ENCODE measurements at regions not wholly inside any gene's neighbourhood (a gene's known extent, or its start where the extent isn't known, plus 50 kb on each side); places are given as distances from the start of the nearest gene placed in this dataset.

- no peak overlapping the region for H3K27ac ChIP-seq (replicated peaks)
- no peak for DNase-seq (ENCODE audit: low read depth in 1 of 2, low spot score in 1 of 2)
- H3K27me3 ChIP-seq (ENCODE audit: insufficient read depth, poor library complexity, severe bottlenecking): no peaks in the 10 kb centered on the region
- no peak for TF ChIP-seq REST (IDR thresholded peaks at IDR 0.05; ENCODE audit: insufficient replicate concordance, low read depth)
- no peak for TF ChIP-seq CTCF (IDR thresholded peaks at IDR 0.05; ENCODE audit: insufficient read depth, low read length)
- TF ChIP-seq POLR2AphosphoS5 (IDR thresholded peaks at IDR 0.05; ENCODE audit: low read depth): no peak
- TF ChIP-seq GABPA (IDR thresholded peaks at IDR 0.05; ENCODE audit: low read depth): no peak
- TF ChIP-seq SPI1 (IDR thresholded peaks at IDR 0.05; ENCODE audit: borderline replicate concordance, low read depth): no peak
- no peak overlapping the region for H3K4me3 ChIP-seq (replicated peaks; ENCODE audit: insufficient read depth, low read length)
Measured at GRCh38 chr18:44630118-44630517, 50.6 kb upstream of the SETBP1 start.

All from HL-60 (cell line).